ENCODE measurements at regions not wholly inside any gene's neighbourhood (a gene's known extent, or its start where the extent isn't known, plus 50 kb on each side); places are given as distances from the start of the nearest gene placed in this dataset.
A peak's percentile ranks its signal among the peaks of the same experiment; 100 is the strongest.
"Not testable (repeated sequence)": the region's sequence is repeated elsewhere in the genome, so short reads cannot be mapped to it uniquely, and the experiment has no call there.

- DNase-seq: no peak
Measured at GRCh38 chr7:67486401-67486800, 489.8 kb downstream of the TYW1 start.

- DNase-seq: no peak
Measured at GRCh38 chr7:67487316-67487715, 490.7 kb downstream of the TYW1 start.

GRCh38 chr7:67489881-67490280, 493.2 kb downstream of the TYW1 start:
- peak; percentile 13 for DNase-seq

GRCh38 chr7:67493366-67493765, 496.7 kb downstream of the TYW1 start:
- DNase-seq: no peak

GRCh38 chr7:67496589-67496988, 500.0 kb downstream of the TYW1 start:
- no peak for DNase-seq

- not testable (repeated sequence) for DNase-seq
Measured at GRCh38 chr7:67497914-67498313, 501.3 kb downstream of the TYW1 start.

GRCh38 chr7:67502929-67503328, 506.3 kb downstream of the TYW1 start:
- no peak for DNase-seq

- DNase-seq: no peak
Measured at GRCh38 chr7:67505449-67505848, 508.8 kb downstream of the TYW1 start.

GRCh38 chr7:67512481-67512880, 515.8 kb downstream of the TYW1 start:
- no peak for DNase-seq

- DNase-seq: no peak
Measured at GRCh38 chr7:67518580-67518979, 521.9 kb downstream of the TYW1 start.

GRCh38 chr7:67519171-67519570, 522.5 kb downstream of the TYW1 start:
- no peak for DNase-seq

- no peak for DNase-seq
Measured at GRCh38 chr7:67522504-67522903, 525.9 kb downstream of the TYW1 start.

- no peak for DNase-seq
Measured at GRCh38 chr7:67523713-67524112, 527.1 kb downstream of the TYW1 start.

- DNase-seq: no peak
Measured at GRCh38 chr7:67525588-67525987, 529.0 kb downstream of the TYW1 start.

GRCh38 chr7:67535241-67535989, 538.8 kb downstream of the TYW1 start:
- DNase-seq: no peak

- DNase-seq: no peak
Measured at GRCh38 chr7:67542916-67543315, 546.3 kb downstream of the TYW1 start.

- no peak for DNase-seq
Measured at GRCh38 chr7:67547183-67547907, 550.7 kb downstream of the TYW1 start.

GRCh38 chr7:67549126-67549525, 552.5 kb downstream of the TYW1 start:
- no peak for DNase-seq

GRCh38 chr7:67550801-67551436, 554.3 kb downstream of the TYW1 start:
- no peak for DNase-seq

- DNase-seq: no peak
Measured at GRCh38 chr7:67552738-67553137, 556.1 kb downstream of the TYW1 start.

- DNase-seq: no peak
Measured at GRCh38 chr7:67553378-67553777, 556.7 kb downstream of the TYW1 start.

GRCh38 chr7:67554986-67555385, 558.4 kb downstream of the TYW1 start:
- no peak for DNase-seq

- no peak for DNase-seq
Measured at GRCh38 chr7:67564959-67565358, 568.3 kb downstream of the TYW1 start.

GRCh38 chr7:67566101-67566500, 569.5 kb downstream of the TYW1 start:
- no peak for DNase-seq

All from NCI-H226 (cell line).